A549 (cell line): ENCODE measurements at regions not wholly inside any gene's neighbourhood (a gene's known extent, or its start where the extent isn't known, plus 50 kb on each side); places are given as distances from the start of the nearest gene placed in this dataset.

Experiments used
- ATAC-seq, 2 experiments: fragments of 200-7000 bp in 1 of 2; fragments of >200 bp in 1 of 2; cut with Nextera tagmentation in 1 of 2; cut with Tn5 transposase in 1 of 2; 3 replicates each; pipeline versions ENCODE4 v1.8.0 to v1.9.1; 2018 to 2020; ENCODE audit warnings: mild to moderate bottlenecking in 1 of 2, moderate library complexity in 1 of 2
- CTCF ChIA-PET: fragments of 300-600 bp; sonication (Branson Sonifier 250); formaldehyde crosslinking; extraction: SDS; loops from one replicate; lab custom pipeline; 2021; ENCODE audit warnings: antibody characterized with exemption, inconsistent platforms; lab: Yijun Ruan, JAX
- POLR2A ChIA-PET: fragments of 350-600 bp; formaldehyde crosslinking; extraction: SDS; loops from one replicate; lab custom pipeline; 2021; ENCODE audit warnings: antibody characterized with exemption, inconsistent platforms; lab: Yijun Ruan, JAX
- DNase-seq, 2 experiments: peaks; one replicate each; pipeline versions ENCODE4 v3.0.0 to v3.0.0-alpha.2; 2011 to 2016; ENCODE audit warnings: low read depth in 1 of 2, low spot score in 1 of 2
- FAIRE-seq: peaks from 2 replicates; lab custom pipeline; 2011; peaks lifted over from hg19 to GRCh38; lab: Jason Lieb, UNC
- H3K27ac ChIP-seq, 2 experiments: fragments of >200 bp; sonication (Bioruptor Twin); formaldehyde crosslinking; 3 replicates each; pipeline ENCODE4 v1.5.1; 2016 to 2017
- H3K4me1 ChIP-seq: fragments of >200 bp; sonication (Bioruptor Twin); formaldehyde crosslinking; 3 replicates; pipeline ENCODE4 v1.6.1; 2016
- H3K4me2 ChIP-seq: fragments of >200 bp; sonication (Bioruptor Twin); formaldehyde crosslinking; 3 replicates; pipeline ENCODE4 v1.6.1; 2016
- H3K4me3 ChIP-seq: fragments of >200 bp; sonication (Bioruptor Twin); formaldehyde crosslinking; 3 replicates; pipeline ENCODE4 v1.5.1; 2016
- H3K9me3 ChIP-seq: fragments of >200 bp; sonication (Bioruptor Twin); formaldehyde crosslinking; 3 replicates; pipeline ENCODE4 v1.6.1; 2016
- BCL3 ChIP-seq: fragments of >200 bp; sonication (Bioruptor Twin); formaldehyde crosslinking; IDR thresholded peaks from 3 replicates; pipeline ENCODE4 v1.6.1; 2016
- CHD2 ChIP-seq: fragments of 150-350 bp; IDR thresholded peaks from 2 replicates; pipeline ENCODE4 v1.6.1; 2014; ENCODE audit warnings: low read length; ENCODE audit not compliant: partially characterized antibody
- CHD4 ChIP-seq: fragments of 200-600 bp; sonication (generic); IDR thresholded peaks from 2 replicates; pipeline ENCODE4 v1.6.1; 2016; ENCODE audit warnings: antibody characterized with exemption, mild to moderate bottlenecking, borderline replicate concordance
- EHF ChIP-seq: fragments of 250-450 bp; sonication (Bioruptor Pico); IDR thresholded peaks from 2 replicates; pipeline ENCODE4 v1.5.0; 2020; ENCODE audit warnings: mild to moderate bottlenecking
- EHMT2 ChIP-seq: fragments of 200-600 bp; sonication (generic); IDR thresholded peaks from 2 replicates; pipeline ENCODE4 v1.6.1; 2016; ENCODE audit warnings: antibody characterized with exemption, low read depth, mild to moderate bottlenecking, moderate library complexity
- ESRRA ChIP-seq: fragments of 150-350 bp; IDR thresholded peaks from 2 replicates; pipeline ENCODE4 v1.6.1; 2014; ENCODE audit warnings: mild to moderate bottlenecking, low read length, borderline replicate concordance
- FOSL2 ChIP-seq, 2 experiments: fragments of 450-650 bp in 1 of 2; fragments of >200 bp in 1 of 2; sonication (Bioruptor Twin) in 1 of 2; formaldehyde crosslinking; IDR thresholded peaks; 2 replicates each; pipeline versions ENCODE4 v1.5.0 to v1.6.1; 2016 to 2020; ENCODE audit warnings: mild to moderate bottlenecking in 1 of 2, moderate library complexity in 1 of 2
- GATA3 ChIP-seq: IDR thresholded peaks from 2 replicates; pipeline ENCODE4 v1.6.1; 2012; ENCODE audit warnings: borderline replicate concordance
- HDAC2 ChIP-seq: fragments of 200-600 bp; sonication (generic); IDR thresholded peaks from 2 replicates; pipeline ENCODE4 v1.6.1; 2016
- HES2 ChIP-seq: fragments of >200 bp; sonication (Bioruptor Twin); formaldehyde crosslinking; IDR thresholded peaks from 2 replicates; pipeline ENCODE4 v1.6.1; 2016
- HMGXB4 ChIP-seq: fragments of 250-450 bp; sonication (Bioruptor Pico); IDR thresholded peaks from 2 replicates; pipeline ENCODE4 v1.5.0; 2021; ENCODE audit warnings: mild to moderate bottlenecking, moderate library complexity, borderline replicate concordance
- KDM1A ChIP-seq: fragments of 200-600 bp; sonication (generic); IDR thresholded peaks from 2 replicates; pipeline ENCODE4 v1.6.1; 2016; ENCODE audit warnings: low read depth, mild to moderate bottlenecking
- MAFK ChIP-seq: fragments of 450-650 bp; IDR thresholded peaks from 2 replicates; pipeline ENCODE4 v1.6.1; 2014; ENCODE audit not compliant: partially characterized antibody
- NFE2L2 ChIP-seq: fragments of 150-350 bp; conservative IDR thresholded peaks from 2 replicates; pipeline ENCODE4 v1.6.1; 2014; ENCODE audit warnings: low read length
- NPAS2 ChIP-seq: fragments of 250-450 bp; sonication (Bioruptor Pico); IDR thresholded peaks from 2 replicates; pipeline ENCODE4 v1.8.0; 2022; ENCODE audit warnings: mild to moderate bottlenecking, moderate library complexity, borderline replicate concordance
- POLR2AphosphoS2 ChIP-seq: conservative IDR thresholded peaks from 2 replicates; pipeline ENCODE4 v1.6.1; 2012; ENCODE audit warnings: low read length, improper control_type of control experiment, inconsistent platforms
- RFX5 ChIP-seq: fragments of 450-650 bp; IDR thresholded peaks from 2 replicates; pipeline ENCODE4 v1.7.1; 2014; ENCODE audit warnings: antibody characterized with exemption, mild to moderate bottlenecking, moderate library complexity
- TFCP2L1 ChIP-seq: fragments of 250-450 bp; sonication (Bioruptor Pico); IDR thresholded peaks from 2 replicates; pipeline ENCODE4 v1.5.0; 2021; ENCODE audit warnings: mild to moderate bottlenecking
- WGBS: methylation state at CpG from one replicate; pipeline ENCODE4 v1.1.6; 2017; ENCODE audit errors: missing lambda C conversion rate; 5-methylcytosine and 5-hydroxymethylcytosine counted together

- ATAC-seq: no peak
- POLR2A ChIA-PET: no interaction called here
- no peak for FAIRE-seq
- WGBS: 20% methylated on average over 9 of the region's 9 CpGs
- no peak for DNase-seq
- Histone ChIP-seq H3K4me1 (no peaks in the 10 kb centered on the region), H3K4me2 (no peak overlapping the region), H3K4me3 (no peak overlapping the region), H3K27ac (no peak overlapping the region), H3K9me3 (no peaks in the 10 kb centered on the region)
- CTCF ChIA-PET: interaction anchor here (0.6 kb wide), 1 partner anchor 63 kb away, joined by 3 read pairs; no protein-coding TSS in a partner anchor
- TF ChIP-seq HES2 (no peak), CHD4 (no peak), POLR2AphosphoS2 (no peak), NPAS2 (no peak), RFX5 (no peak), MAFK (no peak), BCL3 (no peak), GATA3 (no peak)
Measured at GRCh38 chr18:77635451-77635850, 385.8 kb downstream of the GALR1 start.

GRCh38 chr18:77635858-77636257 lies 386.2 kb downstream of the GALR1 start:
- Histone ChIP-seq H3K27ac (no peak overlapping the region), H3K4me3 (no peak overlapping the region), H3K4me1 (no peaks in the 10 kb centered on the region), H3K9me3 (no peaks in the 10 kb centered on the region), H3K4me2 (no peak overlapping the region)
- ATAC-seq (no peak), FAIRE-seq (no peak), DNase-seq (no peak)
- CTCF ChIA-PET: interaction anchor here (0.6 kb wide), 1 partner anchor 64 kb away, joined by 3 read pairs; no protein-coding TSS in a partner anchor
- TF ChIP-seq FOSL2 (IDR thresholded peaks at IDR 0.05) (no peak), FOSL2 (CRISPR knock-in tag; IDR thresholded peaks at IDR 0.05) (no peak), NFE2L2 (no peak), EHF (CRISPR knock-in tag) (no peak), EHMT2 (no peak), HDAC2 (no peak), CHD2 (no peak), TFCP2L1 (no peak), ESRRA (no peak)
- 17% methylated on average over 6 of the region's 6 CpGs for WGBS
- POLR2A ChIA-PET: no interaction called here

GRCh38 chr18:77645170-77645872 lies 395.7 kb downstream of the GALR1 start:
- DNase-seq: no peak
- CTCF ChIA-PET: no interaction called here
- Histone ChIP-seq H3K4me2 (no peak overlapping the region), H3K4me3 (no peak overlapping the region), H3K27ac (no peak overlapping the region), H3K4me1 (no peaks in the 10 kb centered on the region), H3K9me3 (no peaks in the 10 kb centered on the region)
- POLR2A ChIA-PET: no interaction called here
- WGBS: 2% methylated on average over 8 of the region's 8 CpGs
- TF ChIP-seq HMGXB4 (CRISPR knock-in tag): no peak
- TF ChIP-seq KDM1A: no peak
- no peak for TF ChIP-seq HES2
- no peak for FAIRE-seq
- ATAC-seq: no peak
